ENCODE measurements at regions not wholly inside any gene's neighbourhood (a gene's known extent, or its start where the extent isn't known, plus 50 kb on each side); places are given as distances from the start of the nearest gene placed in this dataset.

- TF ChIP-seq CTCF (IDR thresholded peaks at IDR 0.05) (no peak), POLR2A (IDR thresholded peaks at IDR 0.05) (no peak)
Measured at GRCh38 chr5:2272755-2273154, 390.0 kb upstream of the IRX4 start.

All from body of pancreas (tissue), 4 donors.